B cell (primary cell): ENCODE measurements at regions not wholly inside any gene's neighbourhood (a gene's known extent, or its start where the extent isn't known, plus 50 kb on each side); places are given as distances from the start of the nearest gene placed in this dataset.
"Not testable (repeated sequence)": the region's sequence is repeated elsewhere in the genome, so short reads cannot be mapped to it uniquely, and the experiment has no call there.

Experiments used
- EZH2 ChIP-seq: IDR thresholded peaks from 2 replicates; pipeline ENCODE4 v1.6.1; 2012; ENCODE audit warnings: borderline replicate concordance, low read depth, mild to moderate bottlenecking, moderate library complexity, low read length; ENCODE audit not compliant: insufficient read depth, poor library complexity, severe bottlenecking
- TF ChIP-seq, protein P1 (sequence below): fragments of 200-600 bp; IDR thresholded peaks from one replicate; pipeline ENCODE4 v1.8.0; 2022; ENCODE audit warnings: antibody characterized with exemption, mild to moderate bottlenecking

DNA sequence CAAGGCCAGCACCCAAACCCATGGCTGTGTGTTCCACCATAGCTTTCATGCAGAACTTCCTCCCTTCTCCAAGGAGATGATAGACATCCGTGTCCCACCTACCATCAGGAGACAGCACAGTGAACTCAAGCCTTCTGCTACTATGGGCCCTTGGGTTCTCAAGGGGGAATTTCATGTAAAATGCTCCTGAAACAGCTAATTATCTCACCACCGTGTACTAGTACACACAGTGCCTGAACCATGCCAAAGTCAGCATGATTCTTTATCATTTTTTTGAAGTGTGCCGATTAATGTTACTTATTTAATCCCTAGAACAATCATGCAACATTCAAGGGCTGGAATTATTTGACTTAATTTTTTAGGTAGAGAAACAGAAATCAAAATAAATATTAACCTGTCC, 53.9 kb upstream of the FCGR1A start:
- TF ChIP-seq EZH2: not testable (repeated sequence)
- TF ChIP-seq, protein P1, sequence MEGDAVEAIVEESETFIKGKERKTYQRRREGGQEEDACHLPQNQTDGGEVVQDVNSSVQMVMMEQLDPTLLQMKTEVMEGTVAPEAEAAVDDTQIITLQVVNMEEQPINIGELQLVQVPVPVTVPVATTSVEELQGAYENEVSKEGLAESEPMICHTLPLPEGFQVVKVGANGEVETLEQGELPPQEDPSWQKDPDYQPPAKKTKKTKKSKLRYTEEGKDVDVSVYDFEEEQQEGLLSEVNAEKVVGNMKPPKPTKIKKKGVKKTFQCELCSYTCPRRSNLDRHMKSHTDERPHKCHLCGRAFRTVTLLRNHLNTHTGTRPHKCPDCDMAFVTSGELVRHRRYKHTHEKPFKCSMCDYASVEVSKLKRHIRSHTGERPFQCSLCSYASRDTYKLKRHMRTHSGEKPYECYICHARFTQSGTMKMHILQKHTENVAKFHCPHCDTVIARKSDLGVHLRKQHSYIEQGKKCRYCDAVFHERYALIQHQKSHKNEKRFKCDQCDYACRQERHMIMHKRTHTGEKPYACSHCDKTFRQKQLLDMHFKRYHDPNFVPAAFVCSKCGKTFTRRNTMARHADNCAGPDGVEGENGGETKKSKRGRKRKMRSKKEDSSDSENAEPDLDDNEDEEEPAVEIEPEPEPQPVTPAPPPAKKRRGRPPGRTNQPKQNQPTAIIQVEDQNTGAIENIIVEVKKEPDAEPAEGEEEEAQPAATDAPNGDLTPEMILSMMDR: not testable (repeated sequence)
